H7 (cell line): ENCODE measurements at regions not wholly inside any gene's neighbourhood (a gene's known extent, or its start where the extent isn't known, plus 50 kb on each side); places are given as distances from the start of the nearest gene placed in this dataset.
"Not testable (repeated sequence)": the region's sequence is repeated elsewhere in the genome, so short reads cannot be mapped to it uniquely, and the experiment has no call there.

Experiments used
- DNase-seq: peaks from one replicate; pipeline ENCODE4 v3.0.0; 2012
- H3K27me3 ChIP-seq: 2 replicates; pipeline ENCODE4 v1.6.0; 2011; ENCODE audit warnings: mild to moderate bottlenecking, low read length; ENCODE audit not compliant: control insufficient read depth, insufficient read depth
- H3K36me3 ChIP-seq: replicated peaks from 2 replicates; pipeline ENCODE4 v1.5.1; 2011; ENCODE audit warnings: low read length; ENCODE audit not compliant: control insufficient read depth, insufficient read depth
- H3K4me3 ChIP-seq: 2 replicates; pipeline ENCODE4 v1.5.1; 2011; ENCODE audit warnings: low read depth, mild to moderate bottlenecking, control low read depth, low read length, moderate library complexity; ENCODE audit not compliant: insufficient read depth

DNA sequence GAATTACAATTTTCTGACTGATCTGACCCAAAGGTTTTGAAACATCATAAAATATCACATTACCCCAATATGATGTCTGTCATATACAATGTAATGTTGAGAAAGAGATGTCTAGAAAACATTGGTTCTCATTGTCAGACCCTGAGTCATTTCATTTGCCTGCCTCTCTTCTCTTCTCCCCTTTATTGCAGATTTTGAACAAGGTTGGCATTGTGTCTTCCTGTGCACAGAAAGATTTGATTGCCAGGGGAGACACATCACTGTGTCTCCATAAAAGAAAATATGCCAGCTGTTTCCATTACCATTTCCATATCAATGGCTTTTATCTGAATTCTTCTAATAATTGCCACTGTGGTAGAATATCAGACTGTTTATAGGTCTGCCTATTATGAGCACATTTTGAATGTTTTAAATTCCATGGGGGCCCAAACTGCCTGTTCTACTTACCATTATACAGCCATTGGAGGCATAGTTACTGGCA is 65.6 kb downstream of the IFI44 start:
- no peak overlapping the region for H3K4me3 ChIP-seq
- DNase-seq = no peak
- H3K36me3 ChIP-seq = no peaks in the 10 kb centered on the region
- H3K27me3 ChIP-seq = no peaks in the 10 kb centered on the region

GRCh38 chr1:78716186-78716585 is 66.6 kb downstream of the IFI44 start:
- no peaks in the 10 kb centered on the region for H3K36me3 ChIP-seq
- no peak for DNase-seq
- H3K4me3 ChIP-seq = no peak overlapping the region
- H3K27me3 ChIP-seq = no peaks in the 10 kb centered on the region

GRCh38 chr1:78718566-78718965 is 68.9 kb downstream of the IFI44 start:
- DNase-seq = no peak
- Histone ChIP-seq H3K27me3 (no peaks in the 10 kb centered on the region), H3K36me3 (no peaks in the 10 kb centered on the region), H3K4me3 (no peak overlapping the region)

DNA sequence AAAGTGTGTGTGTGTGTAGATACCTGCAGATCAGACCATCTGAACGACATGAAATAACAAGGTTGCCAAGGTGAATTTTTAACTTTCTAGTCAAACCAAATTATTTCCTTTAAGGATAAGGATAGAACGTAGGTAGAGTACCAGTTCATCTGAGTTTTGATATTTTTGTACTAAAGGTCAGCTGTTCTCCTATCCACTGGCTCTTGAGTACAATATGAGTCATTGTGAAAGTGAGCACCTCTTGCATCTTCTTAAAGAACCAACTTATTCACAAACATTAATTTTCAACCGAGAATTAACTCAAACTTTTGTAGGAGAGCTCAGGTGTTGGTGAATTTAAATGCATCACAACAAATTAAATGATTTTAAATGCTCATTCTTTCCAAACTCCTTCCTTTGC is 71.5 kb downstream of the IFI44 start:
- no peak overlapping the region for H3K4me3 ChIP-seq
- H3K27me3 ChIP-seq = no peaks in the 10 kb centered on the region
- no peaks in the 10 kb centered on the region for H3K36me3 ChIP-seq
- DNase-seq = no peak

- Histone ChIP-seq H3K27me3 (no peaks in the 10 kb centered on the region; the same call in 1 of the 2 replicates), H3K4me3 (no peak overlapping the region), H3K36me3 (no peaks in the 10 kb centered on the region)
- no peak for DNase-seq
Observed at GRCh38 chr1:78722105-78722504, 72.5 kb downstream of the IFI44 start.

DNA sequence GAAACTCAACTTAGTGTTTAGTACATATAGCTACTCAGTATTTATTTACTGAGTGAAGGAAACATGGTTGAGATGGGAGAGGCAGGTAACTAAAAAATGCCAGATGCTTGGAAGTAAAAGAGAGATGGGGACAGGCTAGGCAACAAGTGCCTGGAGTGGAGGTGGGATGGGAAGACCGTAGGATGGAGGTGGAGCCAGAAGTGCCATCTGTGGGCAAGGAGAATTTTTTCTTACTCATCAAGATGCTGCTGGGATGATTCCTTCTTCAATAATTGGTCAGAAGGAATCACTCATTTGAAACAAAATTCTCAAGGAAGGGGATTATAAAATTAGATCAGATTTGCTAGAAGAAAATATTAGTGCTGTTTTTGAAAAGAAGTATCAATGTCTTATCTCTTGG is 72.9 kb downstream of the IFI44 start:
- Histone ChIP-seq H3K4me3 (no peak overlapping the region), H3K27me3 (no peaks in the 10 kb centered on the region; the same call in 1 of the 2 replicates), H3K36me3 (no peaks in the 10 kb centered on the region)
- DNase-seq = no peak

- H3K27me3 ChIP-seq = no peaks in the 10 kb centered on the region; the same call in 1 of the 2 replicates
- no peak overlapping the region for H3K4me3 ChIP-seq
- no peak for DNase-seq
- no peaks in the 10 kb centered on the region for H3K36me3 ChIP-seq
Observed at GRCh38 chr1:78722947-78723346, 73.3 kb downstream of the IFI44 start.

DNA sequence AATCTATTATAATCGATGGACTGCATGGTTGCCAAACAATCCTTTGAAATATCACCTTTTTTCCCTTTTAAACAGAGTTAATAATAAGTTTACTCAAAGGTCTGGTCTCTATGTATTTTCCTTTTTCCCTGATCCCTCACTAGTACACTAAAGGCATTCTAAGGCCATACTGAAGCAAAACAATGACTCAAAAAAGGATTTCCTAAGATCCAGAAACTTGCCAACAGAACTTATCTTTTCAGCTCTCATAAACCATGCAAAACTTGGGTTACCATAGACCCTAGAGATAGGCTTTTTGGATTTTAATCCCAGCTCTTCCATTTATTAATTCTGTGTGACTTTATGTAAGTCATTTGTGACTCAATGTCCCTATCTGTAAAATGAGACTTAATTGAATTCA is 77.1 kb downstream of the IFI44 start:
- Histone ChIP-seq H3K36me3 (no peaks in the 10 kb centered on the region), H3K27me3 (no peaks in the 10 kb centered on the region; the same call in 1 of the 2 replicates), H3K4me3 (no peak overlapping the region)
- no peak for DNase-seq

DNA sequence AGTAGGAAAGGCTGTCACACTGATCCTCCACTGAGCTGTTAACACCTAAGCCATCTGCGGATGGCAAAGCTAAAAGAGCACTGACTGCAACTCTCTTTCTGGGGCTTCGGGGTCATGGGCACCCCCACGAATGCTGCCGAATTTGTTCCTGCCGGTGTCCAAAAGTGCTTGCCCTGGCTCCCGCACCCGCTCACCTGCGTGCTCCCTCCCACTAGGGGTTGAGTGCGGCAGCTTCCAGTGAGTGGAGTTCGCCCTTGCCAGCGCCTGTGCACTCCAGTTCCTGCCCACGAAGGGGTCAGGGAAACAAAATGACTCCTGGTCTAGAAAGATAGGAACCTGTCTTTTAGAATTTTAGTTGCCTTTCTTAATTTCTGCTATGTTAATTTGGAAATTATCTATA is 78.7 kb downstream of the IFI44 start:
- Histone ChIP-seq H3K4me3 (no peak overlapping the region), H3K36me3 (no peaks in the 10 kb centered on the region), H3K27me3 (no peaks in the 10 kb centered on the region; the same call in 1 of the 2 replicates)
- no peak for DNase-seq

- Histone ChIP-seq H3K27me3 (no peaks in the 10 kb centered on the region; the same call in 1 of the 2 replicates), H3K4me3 (no peak overlapping the region), H3K36me3 (no peaks in the 10 kb centered on the region)
- DNase-seq = no peak
Observed at GRCh38 chr1:78730054-78730453, 80.4 kb downstream of the IFI44 start.

GRCh38 chr1:78731674-78732073 is 82.0 kb downstream of the IFI44 start:
- DNase-seq = no peak
- Histone ChIP-seq H3K4me3 (no peak overlapping the region), H3K27me3 (no peaks in the 10 kb centered on the region; the same call in 1 of the 2 replicates), H3K36me3 (no peaks in the 10 kb centered on the region)

GRCh38 chr1:78737241-78737640 is 87.6 kb downstream of the IFI44 start:
- no peaks in the 10 kb centered on the region for H3K36me3 ChIP-seq
- DNase-seq = no peak
- H3K4me3 ChIP-seq = no peak overlapping the region
- H3K27me3 ChIP-seq = no peaks in the 10 kb centered on the region

- no peak for DNase-seq
- H3K4me3 ChIP-seq = no peak overlapping the region
- H3K27me3 ChIP-seq = no peaks in the 10 kb centered on the region
- no peaks in the 10 kb centered on the region for H3K36me3 ChIP-seq
Observed at GRCh38 chr1:78743626-78744025, 94.0 kb downstream of the IFI44 start.

GRCh38 chr1:78745111-78745510 is 95.5 kb downstream of the IFI44 start:
- Histone ChIP-seq H3K27me3 (no peaks in the 10 kb centered on the region), H3K4me3 (no peak overlapping the region), H3K36me3 (no peaks in the 10 kb centered on the region)
- DNase-seq = no peak

GRCh38 chr1:78753679-78754078 is 104.0 kb downstream of the IFI44 start:
- H3K4me3 ChIP-seq, DNase-seq, H3K27me3 ChIP-seq, H3K36me3 ChIP-seq: not testable (repeated sequence)

GRCh38 chr1:78755986-78756385 is 106.4 kb downstream of the IFI44 start:
- H3K36me3 ChIP-seq = no peaks in the 10 kb centered on the region
- no peak for DNase-seq
- H3K4me3 ChIP-seq = no peak overlapping the region
- H3K27me3 ChIP-seq = no peaks in the 10 kb centered on the region
